HG03460 (cell line): ENCODE measurements at regions not wholly inside any gene's neighbourhood (a gene's known extent, or its start where the extent isn't known, plus 50 kb on each side); places are given as distances from the start of the nearest gene placed in this dataset.

Experiments
- ATAC-seq: cut with Tn5 transposase; IDR thresholded peaks from one replicate; pipeline ENCODE4 v1.9.1; 2021; ENCODE audit not compliant: unreplicated experiment

DNA sequence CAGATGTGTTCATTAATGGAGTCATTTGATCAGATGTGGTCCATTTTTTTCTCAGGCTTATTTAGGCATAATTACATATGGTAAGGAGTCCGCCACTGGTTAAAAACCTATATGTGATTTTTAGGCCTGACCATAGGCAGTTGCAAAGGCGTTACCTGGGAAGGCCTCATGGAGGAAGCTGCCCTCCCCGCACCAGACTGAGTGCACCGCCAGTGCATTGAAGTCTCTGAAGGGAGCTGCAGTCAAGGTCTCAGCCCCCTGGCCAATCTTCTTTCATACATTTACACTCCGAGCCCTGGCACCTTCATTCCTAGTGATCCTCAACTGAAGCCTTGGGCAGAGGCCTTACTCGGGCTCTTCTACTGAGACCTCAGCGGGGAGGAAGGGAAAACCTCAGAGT lies 898.2 kb upstream of the AGA start:
- no peak for ATAC-seq

DNA sequence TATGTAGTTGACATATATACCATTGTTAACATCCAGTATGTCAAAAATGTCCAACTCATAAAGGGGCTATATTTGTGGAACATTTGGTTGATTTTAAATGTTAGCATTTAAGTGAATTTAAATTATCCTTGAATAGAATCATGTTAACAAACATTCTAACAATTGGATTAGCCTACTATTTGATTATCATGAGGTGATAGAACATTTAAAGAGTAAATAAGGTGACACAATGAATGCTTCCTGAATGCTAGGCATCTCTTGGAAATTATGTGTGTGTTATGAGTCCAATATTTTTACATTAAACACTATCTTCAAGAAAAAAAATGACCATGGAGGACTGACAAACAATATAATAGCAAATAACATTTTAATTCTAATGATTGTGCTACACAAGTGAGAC lies 901.9 kb upstream of the AGA start:
- no peak for ATAC-seq

DNA sequence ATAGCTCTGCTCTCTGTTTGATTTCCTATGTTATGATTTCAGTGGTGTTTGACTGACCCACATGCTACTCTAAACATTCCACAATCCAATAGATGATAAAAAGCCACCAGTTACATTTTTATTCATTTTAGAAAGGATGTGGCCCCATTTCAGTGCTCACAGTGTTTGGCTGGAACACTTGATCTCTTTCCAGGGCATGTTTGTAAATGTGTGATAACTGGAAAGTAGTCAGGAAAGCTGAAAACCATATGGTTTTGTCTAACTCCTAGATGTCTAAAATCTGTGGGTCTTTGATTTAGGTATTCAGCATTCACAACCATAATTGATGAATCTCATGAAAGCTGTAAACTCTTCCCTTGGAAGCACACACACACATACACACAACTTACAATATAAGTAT lies 904.9 kb upstream of the AGA start:
- ATAC-seq: no peak

DNA sequence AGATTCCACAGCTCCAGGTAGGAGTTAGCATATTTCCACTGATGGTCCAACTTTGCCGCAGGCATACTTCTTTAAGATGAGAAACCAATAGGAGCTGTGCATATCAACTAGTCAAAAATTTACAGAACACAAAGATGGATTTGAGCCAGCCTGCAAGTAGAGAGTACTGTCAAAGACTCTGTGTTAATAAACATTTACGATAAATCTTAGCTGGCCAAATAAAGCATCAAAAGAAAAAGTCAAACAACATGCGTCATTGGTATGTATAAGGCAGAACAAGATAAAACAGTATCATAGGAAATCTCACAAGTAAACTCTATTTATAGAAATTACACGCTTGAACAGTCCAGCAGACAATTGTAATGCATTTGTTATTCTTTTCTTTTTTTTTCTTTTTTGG lies 907.4 kb upstream of the AGA start:
- no peak for ATAC-seq

GRCh38 chr4:178351185-178351584 lies 908.9 kb upstream of the AGA start:
- no peak for ATAC-seq

GRCh38 chr4:178356725-178357124 lies 914.5 kb upstream of the AGA start:
- ATAC-seq: no peak

- ATAC-seq: no peak
These were observed 943.2 kb upstream of the AGA start for GRCh38 chr4:178385481-178385880.

GRCh38 chr4:178387756-178388155 lies 945.5 kb upstream of the AGA start:
- ATAC-seq: no peak

GRCh38 chr4:178395798-178396197 lies 953.6 kb upstream of the AGA start:
- no peak for ATAC-seq

DNA sequence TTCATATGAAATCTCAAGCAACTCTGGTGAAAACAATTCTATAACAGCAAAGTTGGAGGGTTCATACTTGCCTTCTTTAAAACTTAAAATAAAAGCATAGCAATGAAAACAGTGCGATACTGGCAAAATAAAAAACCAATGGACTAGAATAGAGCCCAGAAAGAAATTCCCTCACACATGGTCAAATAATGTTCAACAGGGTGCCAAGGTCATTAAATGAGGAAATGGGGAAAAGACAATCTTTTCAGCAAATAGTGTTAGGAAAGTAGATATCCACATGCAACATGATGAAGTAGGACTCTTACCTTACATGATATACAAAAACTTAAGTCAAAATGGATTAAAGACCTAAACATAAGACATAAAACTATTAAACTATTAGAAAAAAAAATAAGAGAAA lies 970.2 kb upstream of the AGA start:
- no peak for ATAC-seq

DNA sequence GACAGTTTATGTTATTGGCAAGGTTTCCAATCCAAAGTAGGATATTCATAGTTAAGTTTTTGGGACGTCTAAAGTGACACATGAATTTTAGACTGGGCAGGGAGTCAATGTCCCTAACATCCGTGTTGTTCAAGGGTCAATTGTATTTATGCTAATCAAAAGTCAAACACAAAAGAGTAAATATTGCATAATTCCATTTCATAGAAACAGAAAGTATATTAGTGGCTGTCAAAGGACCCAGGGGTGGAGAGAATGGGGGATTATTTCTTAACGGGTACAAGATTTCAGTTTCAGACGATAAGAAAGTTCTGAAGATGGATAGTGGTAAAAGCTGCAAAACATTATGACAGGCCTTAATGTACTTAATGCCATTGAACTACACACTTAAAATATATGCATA lies 971.8 kb upstream of the AGA start:
- ATAC-seq: no peak

DNA sequence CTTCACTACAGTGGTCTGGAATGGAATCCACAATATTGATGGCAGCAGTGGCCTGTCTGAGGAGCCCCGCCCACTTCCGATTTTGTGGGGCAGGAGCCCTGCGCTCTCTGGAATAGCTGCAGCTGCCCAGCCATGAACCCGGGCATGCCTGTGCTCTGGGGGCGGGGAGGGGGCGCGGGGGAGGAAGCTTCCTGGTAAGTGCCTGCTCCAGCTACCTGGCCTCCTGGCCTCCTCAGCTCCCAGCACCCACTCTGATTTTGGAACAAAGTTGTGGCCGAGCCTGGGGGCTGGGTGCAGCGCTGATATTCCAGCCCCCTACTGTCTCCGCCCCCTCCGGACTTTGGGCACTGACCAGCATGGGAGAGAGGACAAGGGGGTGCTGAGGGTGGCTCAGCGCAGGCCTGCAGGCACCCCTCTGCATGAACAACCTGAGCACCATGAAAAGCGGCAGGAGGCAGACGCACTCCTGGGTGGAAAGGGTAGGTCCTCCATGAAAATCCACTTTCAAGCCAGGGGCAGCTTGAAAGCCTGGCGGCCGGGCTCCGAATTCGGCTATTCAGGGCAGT lies 972.7 kb upstream of the AGA start:
- ATAC-seq: no peak

- no peak for ATAC-seq
These were observed 973.7 kb upstream of the AGA start for GRCh38 chr4:178415925-178416324.

DNA sequence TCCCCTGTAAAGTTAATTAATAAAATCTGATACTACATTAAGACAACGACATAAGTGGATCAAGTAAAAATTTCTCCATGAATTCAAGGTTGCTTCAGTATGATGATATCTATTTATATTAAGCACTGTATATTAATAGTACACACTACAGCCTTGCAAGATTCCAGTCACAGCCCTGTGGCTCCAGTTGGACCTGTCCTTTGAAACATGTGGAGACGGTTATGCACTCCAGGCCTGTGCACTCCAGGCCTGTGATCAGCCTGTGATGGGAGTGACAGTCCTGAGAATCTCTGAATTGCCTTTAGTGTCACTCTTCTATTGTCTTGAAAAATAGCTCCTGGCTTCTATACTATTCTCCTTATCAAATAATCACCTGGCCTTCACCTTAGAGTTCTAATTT lies 981.1 kb upstream of the AGA start:
- ATAC-seq: no peak

- no peak for ATAC-seq
These were observed 984.6 kb upstream of the AGA start for GRCh38 chr4:178426871-178427270.

- no peak for ATAC-seq
These were observed 985.4 kb upstream of the AGA start for GRCh38 chr4:178427663-178428062.

GRCh38 chr4:178448372-178449035 lies 1006.3 kb upstream of the AGA start:
- no peak for ATAC-seq

- ATAC-seq: no peak
These were observed 1008.4 kb upstream of the AGA start for GRCh38 chr4:178450614-178451013.

GRCh38 chr4:178453057-178453456 lies 1010.8 kb upstream of the AGA start:
- no peak for ATAC-seq

DNA sequence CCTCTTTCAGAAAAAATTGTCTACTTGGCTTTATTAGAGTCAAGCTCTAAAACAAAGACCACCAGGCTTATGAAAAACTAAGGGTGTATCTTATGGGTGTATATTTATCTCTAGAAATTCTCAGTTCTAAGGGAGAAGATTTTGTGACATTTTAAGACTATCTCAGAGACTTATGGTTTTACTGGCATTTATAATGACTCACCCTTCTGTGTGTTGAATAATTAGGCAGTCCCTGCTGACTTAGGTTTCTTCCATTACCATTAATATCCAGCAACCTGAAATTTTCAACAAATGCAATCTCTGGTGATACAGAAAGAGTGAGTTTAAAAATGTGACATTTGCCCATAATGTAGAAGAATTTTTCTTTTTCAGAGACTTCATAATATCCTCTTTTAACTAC lies 1015.0 kb upstream of the AGA start:
- no peak for ATAC-seq

- no peak for ATAC-seq
These were observed 1020.5 kb upstream of the AGA start for GRCh38 chr4:178462710-178463109.

GRCh38 chr4:178463747-178464146 lies 1021.5 kb upstream of the AGA start:
- ATAC-seq: no peak
